Uterus (tissue), 2 donors: ENCODE measurements at regions not wholly inside any gene's neighbourhood (a gene's known extent, or its start where the extent isn't known, plus 50 kb on each side); places are given as distances from the start of the nearest gene placed in this dataset.

Experiments
- CTCF ChIP-seq, 4 experiments: fragments of 200-600 bp in 2 of 4; fragments of 450-650 bp in 2 of 4; sonication (generic) in 2 of 4; IDR thresholded peaks; one replicate each; pipeline ENCODE4 v1.5.1; 2016 to 2019; ENCODE audit warnings: antibody characterized with exemption in 4 of 4, mild to moderate bottlenecking in 2 of 4, moderate library complexity in 1 of 4
- POLR2A ChIP-seq, 2 donors: fragments of 450-650 bp; IDR thresholded peaks; one replicate each; pipeline ENCODE4 v1.6.1; 2016; ENCODE audit warnings: antibody characterized with exemption in 2 of 2, mild to moderate bottlenecking in 1 of 2, moderate library complexity in 1 of 2

- TF ChIP-seq POLR2A (IDR thresholded peaks at IDR 0.05) = no peak
- TF ChIP-seq CTCF (IDR thresholded peaks at IDR 0.05) = no peak
These were observed 350.9 kb upstream of the KCNH8 start for GRCh38 chr3:18797378-18797777.
